ENCODE measurements at regions not wholly inside any gene's neighbourhood (a gene's known extent, or its start where the extent isn't known, plus 50 kb on each side); places are given as distances from the start of the nearest gene placed in this dataset.

- TF ChIP-seq CTCF (IDR thresholded peaks at IDR 0.05) (no peak), POLR2A (IDR thresholded peaks at IDR 0.05) (no peak)
Measured at GRCh38 chrX:150052226-150052625, 113.9 kb upstream of the EOLA2 start.

Measured in adrenal gland (tissue), 5 donors.